GM21447 (cell line): ENCODE measurements at regions not wholly inside any gene's neighbourhood (a gene's known extent, or its start where the extent isn't known, plus 50 kb on each side); places are given as distances from the start of the nearest gene placed in this dataset.
"Not testable (repeated sequence)": the region's sequence is repeated elsewhere in the genome, so short reads cannot be mapped to it uniquely, and the experiment has no call there.

Experiments used
- ATAC-seq: cut with Tn5 transposase; IDR thresholded peaks from one replicate; pipeline ENCODE4 v1.9.1; 2021; ENCODE audit not compliant: unreplicated experiment

GRCh38 chr1:168825129-168825528, 96.1 kb upstream of the DPT start:
- ATAC-seq: no peak

- ATAC-seq: no peak
Measured at GRCh38 chr1:168825820-168826219, 96.8 kb upstream of the DPT start.

- no peak for ATAC-seq
Measured at GRCh38 chr1:168826269-168826668, 97.3 kb upstream of the DPT start.

GRCh38 chr1:168827557-168827956, 98.6 kb upstream of the DPT start:
- no peak for ATAC-seq

GRCh38 chr1:168829876-168830275, 100.9 kb upstream of the DPT start:
- ATAC-seq: no peak

GRCh38 chr1:168830562-168830961, 101.6 kb upstream of the DPT start:
- ATAC-seq: no peak

GRCh38 chr1:168832661-168833060, 103.7 kb upstream of the DPT start:
- no peak for ATAC-seq

GRCh38 chr1:168833362-168833761, 104.4 kb upstream of the DPT start:
- ATAC-seq: no peak

- no peak for ATAC-seq
Measured at GRCh38 chr1:168833801-168834224, 104.8 kb upstream of the DPT start.

- no peak for ATAC-seq
Measured at GRCh38 chr1:168834225-168834872, 105.3 kb upstream of the DPT start.

- no peak for ATAC-seq
Measured at GRCh38 chr1:168835176-168835575, 106.2 kb upstream of the DPT start.

- ATAC-seq: no peak
Measured at GRCh38 chr1:168835791-168836190, 106.8 kb upstream of the DPT start.

GRCh38 chr1:168836469-168836868, 107.5 kb upstream of the DPT start:
- no peak for ATAC-seq

- ATAC-seq: not testable (repeated sequence)
Measured at GRCh38 chr1:168837230-168837629, 108.2 kb upstream of the DPT start.

GRCh38 chr1:168842306-168842705, 113.3 kb upstream of the DPT start:
- no peak for ATAC-seq

- ATAC-seq: no peak
Measured at GRCh38 chr1:168842916-168843315, 113.9 kb upstream of the DPT start.

GRCh38 chr1:168843401-168843800, 114.4 kb upstream of the DPT start:
- no peak for ATAC-seq

GRCh38 chr1:168843950-168844349, 114.9 kb upstream of the DPT start:
- no peak for ATAC-seq

- ATAC-seq: no peak
Measured at GRCh38 chr1:168845140-168845539, 116.1 kb upstream of the DPT start.

GRCh38 chr1:168848051-168848450, 119.0 kb upstream of the DPT start:
- ATAC-seq: no peak

GRCh38 chr1:168861421-168862004, 132.5 kb upstream of the DPT start:
- no peak for ATAC-seq

- no peak for ATAC-seq
Measured at GRCh38 chr1:168863772-168864171, 134.8 kb upstream of the DPT start.

- ATAC-seq: no peak
Measured at GRCh38 chr1:168864266-168864665, 135.3 kb upstream of the DPT start.
